Spleen (tissue), 11 donors: ENCODE measurements at regions not wholly inside any gene's neighbourhood (a gene's known extent, or its start where the extent isn't known, plus 50 kb on each side); places are given as distances from the start of the nearest gene placed in this dataset.

Source experiments
- DNase-seq: peaks from one replicate; pipeline ENCODE4 v3.0.0-alpha.2; 2020
- H3K27ac ChIP-seq, 8 donors: fragments of 200-600 bp; sonication (generic) in 7 of 8; 1 replicate in 4 of 8; 2 replicates in 4 of 8; pipeline versions ENCODE4 v1.5.0 to v1.8.0; 2016 to 2021; ENCODE audit warnings: inconsistent platforms in 4 of 8, mild to moderate bottlenecking in 4 of 8, moderate library complexity in 1 of 8
- H3K27me3 ChIP-seq, 7 donors: fragments of 200-600 bp; sonication (generic) in 6 of 7; replicated peaks in 1 of 7; 1 replicate in 4 of 7; 2 replicates in 3 of 7; pipeline versions ENCODE4 v1.5.0 to v1.8.0; 2016 to 2021; ENCODE audit warnings: inconsistent platforms in 3 of 7, mild to moderate bottlenecking in 1 of 7
- H3K36me3 ChIP-seq, 6 donors: fragments of 200-600 bp; sonication (generic) in 5 of 6; 1 replicate in 4 of 6; 2 replicates in 2 of 6; pipeline versions ENCODE4 v1.5.0 to v1.8.0; 2016 to 2021; ENCODE audit warnings: inconsistent platforms in 2 of 6
- H3K4me1 ChIP-seq, 6 donors: fragments of 200-600 bp; sonication (generic) in 5 of 6; 1 replicate in 3 of 6; 2 replicates in 3 of 6; pipeline versions ENCODE4 v1.5.0 to v1.8.0; 2016 to 2021; ENCODE audit warnings: inconsistent platforms in 3 of 6
- H3K4me3 ChIP-seq, 8 donors: fragments of 200-600 bp; sonication (generic) in 7 of 8; 1 replicate in 4 of 8; 2 replicates in 4 of 8; pipeline versions ENCODE4 v1.5.0 to v1.8.0; 2016 to 2021; ENCODE audit warnings: inconsistent platforms in 4 of 8, mild to moderate bottlenecking in 4 of 8, moderate library complexity in 2 of 8
- H3K9me3 ChIP-seq, 8 donors: fragments of 200-600 bp; sonication (generic) in 7 of 8; 1 replicate in 4 of 8; 2 replicates in 4 of 8; pipeline versions ENCODE4 v1.5.0 to v1.8.0; 2016 to 2021; ENCODE audit warnings: inconsistent platforms in 4 of 8
- POLR2A ChIP-seq, 3 donors: fragments of 450-650 bp; IDR thresholded peaks; one replicate each; pipeline ENCODE4 v1.5.1; 2017; ENCODE audit warnings: antibody characterized with exemption in 3 of 3, mild to moderate bottlenecking in 1 of 3
- POLR2AphosphoS5 ChIP-seq, 3 donors: sonication (generic); formaldehyde crosslinking; IDR thresholded peaks; one replicate each; pipeline ENCODE4 v1.5.1; 2017; ENCODE audit warnings: antibody characterized with exemption in 3 of 3
- WGBS, 5 donors: extraction: QIAGEN DNeasy Blood & Tissue Kit in 3 of 5; methylation state at CpG; one replicate each; pipeline versions ENCODE4 v1.1.5 to v1.1.7; 2013 to 2018; 5-methylcytosine and 5-hydroxymethylcytosine counted together
- intact Hi-C: fragments of 100-400 bp; cut with DNase I; formaldehyde crosslinking; loops from one replicate; pipeline ENCODE4 v1.15.0; 2023; ENCODE audit warnings: low total_unique reads
- TF ChIP-seq, protein P1 (sequence below), 11 experiments: fragments of 200-600 bp in 7 of 11; fragments of 450-650 bp in 4 of 11; sonication (generic) in 4 of 11; IDR thresholded peaks in 8 of 11; conservative IDR thresholded peaks in 3 of 11; 1 replicate in 7 of 11; 2 replicates in 4 of 11; pipeline versions ENCODE4 v1.4.0 to v1.8.0; 2016 to 2021; ENCODE audit warnings: antibody characterized with exemption in 11 of 11, inconsistent platforms in 4 of 11, mild to moderate bottlenecking in 1 of 11
- donor health status: healthy with polysubstance abuse.
- donor health status: DM: no; HTN: no; CAD: no; lungs with moderate emphysema.
- donor health status: DM: no; HTN: no; CAD: no.
- donor health status: Bipolar disorder and iron deficiency.
- donor health status: healthy.
- donor health status: DM: no; HTN: no; CAD: no.
- donor health status: DM: yes; HTN: yes; CAD: no.

DNA sequence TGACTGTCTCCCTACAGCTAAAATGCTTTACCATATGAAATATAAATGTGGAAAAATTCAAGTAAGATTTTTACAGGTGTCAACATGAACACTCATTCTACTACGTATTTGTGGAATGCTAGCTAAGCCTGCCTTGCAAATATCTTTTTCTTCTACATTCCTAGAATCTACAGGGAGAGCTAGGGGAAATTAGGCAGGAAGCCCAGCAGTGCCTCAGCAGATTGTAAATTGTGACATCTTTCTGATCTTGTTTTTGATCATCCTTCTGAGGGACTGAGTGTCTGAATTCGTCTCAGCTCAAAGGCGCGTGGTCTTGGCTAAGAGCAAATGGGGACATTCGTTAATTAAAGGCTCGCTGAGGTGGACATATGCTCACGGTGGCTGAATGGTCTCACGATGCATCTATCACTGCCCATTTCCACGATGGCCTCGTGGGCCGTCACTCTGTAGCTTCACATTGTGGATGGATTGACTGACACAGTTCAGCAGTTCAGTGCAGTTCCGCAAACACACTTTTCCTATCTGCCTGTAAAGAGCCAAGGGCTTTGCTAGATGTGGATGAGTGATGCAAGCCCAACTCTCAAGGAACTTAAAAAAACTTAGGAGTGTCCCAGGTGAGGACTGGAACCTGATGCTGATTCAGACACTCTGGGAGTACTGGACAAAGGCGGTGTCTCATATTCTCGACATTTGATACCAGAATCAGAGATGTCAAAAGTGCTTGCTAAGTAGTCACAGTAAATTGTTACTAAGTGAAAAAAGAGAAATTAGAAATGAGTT is 562.5 kb downstream of the EFNB2 start:
- peaks cover 0 to 6% (median 0%) of the 10 kb centered on the region in 8 donors for H3K9me3 ChIP-seq
- 87 to 94% (median 90%) methylated on average over 14 of the region's 14 CpGs for WGBS, 5 donors
- intact Hi-C loops: no loop called here

GRCh38 chr13:105972306-105972721 is 563.1 kb downstream of the EFNB2 start:
- TF ChIP-seq POLR2A (IDR thresholded peaks at IDR 0.05) (no peak), POLR2AphosphoS5 (IDR thresholded peaks at IDR 0.05) (no peak)
- peaks cover 0 to 4% (median 0%) of the 10 kb centered on the region in 8 donors for H3K9me3 ChIP-seq
- H3K4me3 ChIP-seq: no peak overlapping the region
- H3K4me1 ChIP-seq: no peaks in the 10 kb centered on the region
- no peak overlapping the region for H3K27ac ChIP-seq
- intact Hi-C loops: no loop called here
- no peaks in the 10 kb centered on the region for H3K36me3 ChIP-seq
- DNase-seq: no peak
- H3K27me3 ChIP-seq: no peaks in the 10 kb centered on the region
- WGBS, 5 donors: 72 to 83% (median 77%) methylated on average over 7 of the region's 7 CpGs

More for the DNA sequence above, 562.5 kb downstream of the EFNB2 start:
- Histone ChIP-seq H3K36me3 (no peaks in the 10 kb centered on the region), H3K4me1 (no peaks in the 10 kb centered on the region), H3K27ac (no peak overlapping the region), H3K4me3 (no peak overlapping the region), H3K27me3 (no peaks in the 10 kb centered on the region)
- DNase-seq: no peak
- TF ChIP-seq POLR2AphosphoS5 (IDR thresholded peaks at IDR 0.05) (no peak), POLR2A (IDR thresholded peaks at IDR 0.05) (no peak)
- TF ChIP-seq, protein P1, sequence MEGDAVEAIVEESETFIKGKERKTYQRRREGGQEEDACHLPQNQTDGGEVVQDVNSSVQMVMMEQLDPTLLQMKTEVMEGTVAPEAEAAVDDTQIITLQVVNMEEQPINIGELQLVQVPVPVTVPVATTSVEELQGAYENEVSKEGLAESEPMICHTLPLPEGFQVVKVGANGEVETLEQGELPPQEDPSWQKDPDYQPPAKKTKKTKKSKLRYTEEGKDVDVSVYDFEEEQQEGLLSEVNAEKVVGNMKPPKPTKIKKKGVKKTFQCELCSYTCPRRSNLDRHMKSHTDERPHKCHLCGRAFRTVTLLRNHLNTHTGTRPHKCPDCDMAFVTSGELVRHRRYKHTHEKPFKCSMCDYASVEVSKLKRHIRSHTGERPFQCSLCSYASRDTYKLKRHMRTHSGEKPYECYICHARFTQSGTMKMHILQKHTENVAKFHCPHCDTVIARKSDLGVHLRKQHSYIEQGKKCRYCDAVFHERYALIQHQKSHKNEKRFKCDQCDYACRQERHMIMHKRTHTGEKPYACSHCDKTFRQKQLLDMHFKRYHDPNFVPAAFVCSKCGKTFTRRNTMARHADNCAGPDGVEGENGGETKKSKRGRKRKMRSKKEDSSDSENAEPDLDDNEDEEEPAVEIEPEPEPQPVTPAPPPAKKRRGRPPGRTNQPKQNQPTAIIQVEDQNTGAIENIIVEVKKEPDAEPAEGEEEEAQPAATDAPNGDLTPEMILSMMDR (IDR thresholded peaks at IDR 0.05 in 8 of 11, conservative IDR thresholded peaks at IDR 0.05 in 3 of 11): no peak

GRCh38 chr13:105971738-105972137 is 563.7 kb downstream of the EFNB2 start:
- no peak overlapping the region for H3K27ac ChIP-seq
- H3K36me3 ChIP-seq: no peaks in the 10 kb centered on the region
- peaks cover 0 to 4% (median 0%) of the 10 kb centered on the region in 8 donors for H3K9me3 ChIP-seq
- intact Hi-C loops: no loop called here
- H3K4me3 ChIP-seq: no peak overlapping the region
- no peaks in the 10 kb centered on the region for H3K27me3 ChIP-seq
- no peak for DNase-seq
- H3K4me1 ChIP-seq: no peaks in the 10 kb centered on the region
- TF ChIP-seq POLR2A (IDR thresholded peaks at IDR 0.05) (no peak), POLR2AphosphoS5 (IDR thresholded peaks at IDR 0.05) (no peak)
- TF ChIP-seq, protein P1 (IDR thresholded peaks at IDR 0.05 in 8 of 11, conservative IDR thresholded peaks at IDR 0.05 in 3 of 11): no peak
- WGBS, 5 donors: 63 to 83% (median 76%) methylated on average over 3 of the region's 3 CpGs

- intact Hi-C loops: no loop called here
- no peaks in the 10 kb centered on the region for H3K36me3 ChIP-seq
- H3K4me3 ChIP-seq: no peak overlapping the region
- DNase-seq: no peak
- no peak overlapping the region for H3K27ac ChIP-seq
- WGBS, 5 donors: 67 to 85% (median 79%) methylated on average over 4 of the region's 4 CpGs
- peaks cover 0 to 4% (median 0%) of the 10 kb centered on the region in 8 donors for H3K9me3 ChIP-seq
- TF ChIP-seq POLR2A (IDR thresholded peaks at IDR 0.05): no peak
- no peak for TF ChIP-seq POLR2AphosphoS5 (IDR thresholded peaks at IDR 0.05)
- TF ChIP-seq, protein P1 (IDR thresholded peaks at IDR 0.05 in 8 of 11, conservative IDR thresholded peaks at IDR 0.05 in 3 of 11): no peak
- H3K4me1 ChIP-seq: no peaks in the 10 kb centered on the region
- H3K27me3 ChIP-seq: no peaks in the 10 kb centered on the region
Observed at GRCh38 chr13:105971312-105971711, 564.1 kb downstream of the EFNB2 start.
